Cardiac muscle cell (in vitro differentiated cells and primary cell): ENCODE measurements at regions not wholly inside any gene's neighbourhood (a gene's known extent, or its start where the extent isn't known, plus 50 kb on each side); places are given as distances from the start of the nearest gene placed in this dataset.

Source experiments
- DNase-seq, 2 donors: peaks; one replicate each; pipeline versions ENCODE4 v3.0.0 to v3.0.0-alpha.2; 2010 to 2017; ENCODE audit warnings: low read depth in 1 of 2, low spot score in 1 of 2
- H3K27ac ChIP-seq: fragments of 200-600 bp; sonication (generic); 2 replicates; pipeline ENCODE4 v1.5.1; 2016
- H3K27me3 ChIP-seq: fragments of 200-600 bp; sonication (generic); 2 replicates; pipeline ENCODE4 v1.6.0; 2016; ENCODE audit warnings: control low read depth
- H3K36me3 ChIP-seq: fragments of 200-600 bp; sonication (generic); 2 replicates; pipeline ENCODE4 v1.5.1; 2016; ENCODE audit warnings: control low read depth
- H3K4me1 ChIP-seq: fragments of 200-600 bp; sonication (generic); 2 replicates; pipeline ENCODE4 v1.8.1; 2017; ENCODE audit warnings: low read depth, mild to moderate bottlenecking, mixed run types
- H3K4me3 ChIP-seq: fragments of 200-600 bp; sonication (generic); 2 replicates; pipeline ENCODE4 v1.5.1; 2016; ENCODE audit warnings: mild to moderate bottlenecking
- H3K9me3 ChIP-seq: fragments of 200-600 bp; sonication (generic); 2 replicates; pipeline ENCODE4 v1.5.1; 2017; ENCODE audit warnings: low read depth, mild to moderate bottlenecking, control low read depth
- CTCF ChIP-seq: IDR thresholded peaks from 2 replicates; pipeline ENCODE4 v1.5.1; 2012; ENCODE audit warnings: low read depth, mild to moderate bottlenecking, low read length

DNA sequence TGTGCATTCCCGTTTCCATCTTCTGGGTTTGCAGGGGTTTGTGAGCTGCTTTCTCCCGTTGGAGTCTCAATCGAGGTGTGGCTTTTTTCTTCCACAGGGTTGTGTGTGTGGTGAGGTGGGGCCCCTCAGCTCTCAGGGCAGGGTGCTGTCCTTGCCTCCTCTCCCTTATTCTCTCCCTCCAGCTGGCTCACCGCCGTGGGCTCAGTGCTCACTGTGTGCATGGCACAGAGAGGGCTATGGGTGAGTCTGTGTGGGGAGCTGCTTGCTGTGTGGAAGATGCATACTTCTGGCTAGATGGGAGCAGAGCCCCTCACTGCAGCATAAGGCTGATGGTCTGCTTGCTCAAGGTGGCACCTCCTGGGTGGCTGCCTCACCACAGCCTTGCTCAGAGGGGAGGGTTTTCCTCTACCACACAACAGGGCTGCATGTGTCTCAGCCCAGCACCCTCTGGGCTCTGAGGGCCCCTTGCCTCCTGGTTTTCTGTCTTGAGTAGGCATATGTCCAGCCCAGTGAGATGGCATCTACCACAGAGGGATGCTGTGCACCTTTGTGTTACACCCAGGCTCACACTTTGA lies 203.1 kb upstream of the B3GAT1 start:
- no peak for TF ChIP-seq CTCF
- Histone ChIP-seq H3K4me3 (no peak overlapping the region), H3K27me3 (no peaks in the 10 kb centered on the region), H3K9me3 (no peaks in the 10 kb centered on the region), H3K27ac (no peak overlapping the region), H3K4me1 (no peaks in the 10 kb centered on the region), H3K36me3 (no peaks in the 10 kb centered on the region)
- no peak for DNase-seq

DNA sequence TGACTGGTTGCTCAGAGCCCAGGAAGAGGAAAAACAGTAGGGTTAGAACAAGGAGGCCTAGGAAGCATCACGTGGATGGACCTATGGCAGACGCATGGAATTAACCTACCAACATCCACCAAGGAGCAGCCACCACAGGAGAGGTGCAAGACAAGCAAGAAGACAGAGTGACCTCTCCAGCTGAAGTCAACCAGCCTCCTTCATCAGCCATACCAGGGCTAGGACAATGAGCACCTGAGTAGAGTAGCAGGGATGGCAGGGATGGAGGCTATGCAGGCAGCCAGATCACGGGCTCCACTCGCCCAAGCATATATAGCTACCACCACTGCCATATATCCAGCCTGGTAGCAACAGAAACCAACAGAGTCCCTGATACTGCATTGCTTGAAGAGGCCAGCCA lies 202.1 kb upstream of the B3GAT1 start:
- no peak for TF ChIP-seq CTCF
- Histone ChIP-seq H3K27ac (no peak overlapping the region), H3K36me3 (no peaks in the 10 kb centered on the region), H3K27me3 (no peaks in the 10 kb centered on the region), H3K4me3 (no peak overlapping the region), H3K4me1 (no peaks in the 10 kb centered on the region), H3K9me3 (no peaks in the 10 kb centered on the region)
- no peak for DNase-seq

- no peak overlapping the region for H3K27ac ChIP-seq
- H3K4me3 ChIP-seq = no peak overlapping the region
- no peaks in the 10 kb centered on the region for H3K27me3 ChIP-seq
- no peaks in the 10 kb centered on the region for H3K4me1 ChIP-seq
- H3K36me3 ChIP-seq = no peaks in the 10 kb centered on the region
- H3K9me3 ChIP-seq = no peaks in the 10 kb centered on the region
- no peak for TF ChIP-seq CTCF
- no peak for DNase-seq
Observed at GRCh38 chr11:134613646-134614045, 201.6 kb upstream of the B3GAT1 start.

DNA sequence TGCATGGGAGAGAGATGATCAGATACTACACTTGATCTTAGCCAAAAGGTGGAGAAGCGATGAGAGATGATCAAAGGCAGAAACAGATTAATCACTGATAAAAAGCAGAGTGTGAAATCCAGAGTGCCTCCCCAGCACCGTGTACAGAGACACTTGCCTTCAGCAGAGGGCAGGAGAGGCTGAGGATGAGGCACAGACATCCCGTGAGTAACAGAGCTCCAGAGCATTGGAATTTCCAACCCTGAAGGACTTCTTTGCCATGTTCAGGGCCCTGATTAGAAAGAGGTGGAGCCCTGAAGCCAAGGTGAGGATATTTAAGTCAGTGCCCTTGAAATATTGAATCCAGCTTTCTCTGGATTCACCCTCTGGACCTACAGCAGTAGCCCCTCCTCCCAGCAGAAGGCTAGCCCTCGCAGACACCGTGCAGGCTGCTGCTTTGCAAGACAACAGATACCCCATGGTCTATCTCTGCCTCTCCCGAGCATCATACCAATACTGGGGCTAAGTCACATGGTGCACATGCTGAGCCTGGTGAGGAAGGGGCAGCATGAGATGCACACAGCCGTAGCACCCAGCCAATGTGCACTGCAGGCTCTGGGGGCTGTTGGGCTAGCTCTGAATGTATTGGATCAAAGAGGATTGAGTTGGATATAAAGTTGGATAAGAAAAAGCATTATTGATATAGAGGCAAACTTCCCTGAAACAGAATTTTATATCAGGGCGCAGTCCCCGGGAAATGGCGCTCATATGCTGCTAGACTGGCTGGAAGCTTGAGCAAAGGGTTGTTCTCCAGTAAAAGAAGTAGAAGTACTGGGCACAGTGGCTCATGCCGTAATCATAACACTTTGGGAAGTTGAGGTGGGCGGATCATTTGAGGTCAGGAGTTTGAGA lies 200.3 kb upstream of the B3GAT1 start:
- no peak for DNase-seq
- H3K4me3 ChIP-seq = no peak overlapping the region
- no peaks in the 10 kb centered on the region for H3K27me3 ChIP-seq
- H3K27ac ChIP-seq = no peak overlapping the region
- TF ChIP-seq CTCF = no peak
- H3K36me3 ChIP-seq = no peaks in the 10 kb centered on the region
- no peaks in the 10 kb centered on the region for H3K4me1 ChIP-seq
- no peaks in the 10 kb centered on the region for H3K9me3 ChIP-seq

- TF ChIP-seq CTCF = no peak
- no peak overlapping the region for H3K27ac ChIP-seq
- H3K36me3 ChIP-seq = no peaks in the 10 kb centered on the region
- no peaks in the 10 kb centered on the region for H3K27me3 ChIP-seq
- H3K4me1 ChIP-seq = no peaks in the 10 kb centered on the region
- DNase-seq = no peak
- H3K9me3 ChIP-seq = no peaks in the 10 kb centered on the region
- H3K4me3 ChIP-seq = no peak overlapping the region
Observed at GRCh38 chr11:134611537-134611936, 199.5 kb upstream of the B3GAT1 start.
